C4-2B (cell line): ENCODE measurements at regions not wholly inside any gene's neighbourhood (a gene's known extent, or its start where the extent isn't known, plus 50 kb on each side); places are given as distances from the start of the nearest gene placed in this dataset.

Source experiments
- ZFX ChIP-seq: fragments of 450-650 bp; IDR thresholded peaks from 2 replicates; pipeline ENCODE4 v1.6.1; 2017
- TF ChIP-seq, protein P1 (sequence below): fragments of 450-650 bp; conservative IDR thresholded peaks from 2 replicates; pipeline ENCODE4 v1.5.1; 2017; ENCODE audit warnings: mild to moderate bottlenecking

DNA sequence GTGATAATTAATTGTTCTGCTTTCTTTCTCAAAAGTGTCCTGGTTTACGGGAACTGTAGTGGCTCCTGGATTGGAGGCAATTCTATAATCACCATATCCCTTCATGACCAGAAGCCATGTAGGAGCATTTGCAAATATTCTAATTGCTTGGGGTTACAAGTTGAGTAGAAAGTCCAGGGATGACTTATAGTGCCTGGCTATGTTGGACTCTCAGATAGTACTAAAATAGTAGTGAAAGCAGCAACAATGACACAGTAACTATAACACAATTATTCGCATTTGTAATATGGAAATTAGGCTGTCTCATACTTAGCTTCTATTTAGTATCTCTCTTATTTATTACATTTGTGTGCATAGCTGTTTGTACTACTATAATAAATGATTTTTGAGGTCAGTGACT lies 712.5 kb upstream of the GRAMD2B start:
- TF ChIP-seq, protein P1, sequence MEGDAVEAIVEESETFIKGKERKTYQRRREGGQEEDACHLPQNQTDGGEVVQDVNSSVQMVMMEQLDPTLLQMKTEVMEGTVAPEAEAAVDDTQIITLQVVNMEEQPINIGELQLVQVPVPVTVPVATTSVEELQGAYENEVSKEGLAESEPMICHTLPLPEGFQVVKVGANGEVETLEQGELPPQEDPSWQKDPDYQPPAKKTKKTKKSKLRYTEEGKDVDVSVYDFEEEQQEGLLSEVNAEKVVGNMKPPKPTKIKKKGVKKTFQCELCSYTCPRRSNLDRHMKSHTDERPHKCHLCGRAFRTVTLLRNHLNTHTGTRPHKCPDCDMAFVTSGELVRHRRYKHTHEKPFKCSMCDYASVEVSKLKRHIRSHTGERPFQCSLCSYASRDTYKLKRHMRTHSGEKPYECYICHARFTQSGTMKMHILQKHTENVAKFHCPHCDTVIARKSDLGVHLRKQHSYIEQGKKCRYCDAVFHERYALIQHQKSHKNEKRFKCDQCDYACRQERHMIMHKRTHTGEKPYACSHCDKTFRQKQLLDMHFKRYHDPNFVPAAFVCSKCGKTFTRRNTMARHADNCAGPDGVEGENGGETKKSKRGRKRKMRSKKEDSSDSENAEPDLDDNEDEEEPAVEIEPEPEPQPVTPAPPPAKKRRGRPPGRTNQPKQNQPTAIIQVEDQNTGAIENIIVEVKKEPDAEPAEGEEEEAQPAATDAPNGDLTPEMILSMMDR: no peak
- TF ChIP-seq ZFX: no peak
